Astrocyte (in vitro differentiated cells and primary cell): ENCODE measurements at regions not wholly inside any gene's neighbourhood (a gene's known extent, or its start where the extent isn't known, plus 50 kb on each side); places are given as distances from the start of the nearest gene placed in this dataset.

Experiments
- CTCF ChIP-seq: IDR thresholded peaks from 2 replicates; pipeline ENCODE4 v1.5.1; 2011; ENCODE audit warnings: low read depth, mild to moderate bottlenecking, inconsistent platforms, low read length, moderate library complexity; ENCODE audit not compliant: insufficient read depth
- EZH2 ChIP-seq: IDR thresholded peaks from 2 replicates; pipeline ENCODE4 v1.6.1; 2012; ENCODE audit warnings: mild to moderate bottlenecking, low read length, inconsistent platforms; ENCODE audit not compliant: insufficient read depth

GRCh38 chr1:219387211-219387610 lies 213.5 kb downstream of the LYPLAL1 start:
- TF ChIP-seq CTCF (no peak), EZH2 (no peak)
